CD14-positive monocyte (primary cell): ENCODE measurements at regions not wholly inside any gene's neighbourhood (a gene's known extent, or its start where the extent isn't known, plus 50 kb on each side); places are given as distances from the start of the nearest gene placed in this dataset.

Experiments used
- DNase-seq, 3 donors: peaks; one replicate each; pipeline ENCODE4 v3.0.0-alpha.2; 2011 to 2022
- H2AFZ ChIP-seq: 2 replicates; pipeline ENCODE4 v1.6.0; 2012; ENCODE audit warnings: mild to moderate bottlenecking, low read depth, low read length, inconsistent platforms; ENCODE audit not compliant: insufficient read depth, poor library complexity, severe bottlenecking
- H3K27ac ChIP-seq, 2 donors: 1 replicate in 1 of 2; 2 replicates in 1 of 2; pipeline ENCODE4 v1.5.1; 2012 to 2013; ENCODE audit warnings: low read length in 2 of 2, control low read depth in 1 of 2, inconsistent platforms in 1 of 2, low read depth in 1 of 2, mild to moderate bottlenecking in 1 of 2
- H3K27me3 ChIP-seq, 2 donors: one replicate each; pipeline versions ENCODE4 v1.6.0 to v1.6.1; 2011 to 2013; ENCODE audit warnings: low read length in 2 of 2; ENCODE audit not compliant: control insufficient read depth in 2 of 2, insufficient read depth in 2 of 2
- H3K36me3 ChIP-seq, 2 donors: replicated peaks in 1 of 2; 1 replicate in 1 of 2; 2 replicates in 1 of 2; pipeline versions ENCODE4 v1.5.1 to v1.6.1; 2012 to 2013; ENCODE audit warnings: low read length in 2 of 2, control low read depth in 1 of 2, inconsistent platforms in 1 of 2, mild to moderate bottlenecking in 1 of 2; ENCODE audit not compliant: insufficient read depth in 2 of 2, control insufficient read depth in 1 of 2
- H3K4me1 ChIP-seq, 2 donors: 1 replicate in 1 of 2; 2 replicates in 1 of 2; pipeline versions ENCODE4 v1.5.1 to v1.6.1; 2012 to 2013; ENCODE audit warnings: low read length in 2 of 2, control low read depth in 1 of 2, inconsistent platforms in 1 of 2, mild to moderate bottlenecking in 1 of 2, moderate library complexity in 1 of 2; ENCODE audit not compliant: insufficient read depth in 2 of 2, control insufficient read depth in 1 of 2
- H3K4me2 ChIP-seq: replicated peaks from 2 replicates; pipeline ENCODE3; 2012; ENCODE audit warnings: low read length, moderate library complexity, mild to moderate bottlenecking; ENCODE audit not compliant: poor library complexity, severe bottlenecking; ENCODE audit errors: extremely low read depth
- H3K4me3 ChIP-seq, 3 experiments: fragments of 200-600 bp in 1 of 3; sonication (generic) in 1 of 3; replicated peaks in 1 of 3; 1 replicate in 2 of 3; 2 replicates in 1 of 3; pipeline ENCODE4 v1.5.1; 2011 to 2013; ENCODE audit warnings: low read length in 3 of 3, mild to moderate bottlenecking in 3 of 3, control low read depth in 2 of 3, low read depth in 2 of 3, inconsistent platforms in 1 of 3, moderate library complexity in 1 of 3
- H3K79me2 ChIP-seq: 2 replicates; pipeline ENCODE4 v1.6.0; 2012; ENCODE audit warnings: mild to moderate bottlenecking, control low read depth, inconsistent platforms, low read length, moderate library complexity; ENCODE audit not compliant: insufficient read depth
- H3K9ac ChIP-seq: 2 replicates; pipeline ENCODE4 v1.6.0; 2017; ENCODE audit warnings: low read length, mild to moderate bottlenecking; ENCODE audit not compliant: insufficient read depth, poor library complexity, severe bottlenecking
- H3K9me3 ChIP-seq, 2 donors: replicated peaks in 1 of 2; 1 replicate in 1 of 2; 2 replicates in 1 of 2; pipeline versions ENCODE4 v1.5.1 to v1.6.1; 2012 to 2013; ENCODE audit warnings: low read length in 2 of 2, control low read depth in 1 of 2; ENCODE audit not compliant: control insufficient read depth in 1 of 2, insufficient read depth in 1 of 2
- H4K20me1 ChIP-seq: 2 replicates; pipeline ENCODE4 v1.6.0; 2012; ENCODE audit warnings: mild to moderate bottlenecking, low read length, control low read depth, moderate library complexity; ENCODE audit not compliant: insufficient read depth
- H3K27ac Mint-ChIP-seq, 7 donors: one replicate each; pipeline ENCODE4 v1.8.0; 2020; ENCODE audit warnings: mild to moderate bottlenecking in 7 of 7, mixed read lengths in 7 of 7, moderate library complexity in 6 of 7, inconsistent platforms in 2 of 7
- H3K27me3 Mint-ChIP-seq, 3 donors: one replicate each; pipeline ENCODE4 v1.8.0; 2021 to 2022; ENCODE audit warnings: low read depth in 3 of 3, mild to moderate bottlenecking in 3 of 3, mixed read lengths in 3 of 3, moderate library complexity in 3 of 3, inconsistent platforms in 1 of 3
- H3K36me3 Mint-ChIP-seq, 2 donors: one replicate each; pipeline ENCODE4 v1.8.0; 2020; ENCODE audit warnings: mixed read lengths in 2 of 2, inconsistent platforms in 1 of 2, mild to moderate bottlenecking in 1 of 2
- H3K4me1 Mint-ChIP-seq: one replicate; pipeline ENCODE4 v1.8.0; 2020; ENCODE audit warnings: mild to moderate bottlenecking, mixed read lengths
- H3K4me3 Mint-ChIP-seq, 2 donors: one replicate each; pipeline ENCODE4 v1.8.0; 2020; ENCODE audit warnings: mild to moderate bottlenecking in 2 of 2, mixed read lengths in 2 of 2, moderate library complexity in 1 of 2
- H3K9me3 Mint-ChIP-seq, 7 donors: one replicate each; pipeline ENCODE4 v1.8.0; 2020 to 2022; ENCODE audit warnings: mixed read lengths in 7 of 7, mild to moderate bottlenecking in 6 of 7, moderate library complexity in 6 of 7, inconsistent platforms in 2 of 7
- WGBS: methylation state at CpG from one replicate; pipeline ENCODE4 v1.1.5; 2013; ENCODE audit warnings: missing lambda C conversion rate; ENCODE audit not compliant: insufficient coverage; 5-methylcytosine and 5-hydroxymethylcytosine counted together
- intact Hi-C, 2 donors: fragments of 100-400 bp; cut with micrococcal nuclease; formaldehyde crosslinking; loops; one replicate each; pipeline versions ENCODE4 v1.15.0 to v1.15.1; 2023
- TF ChIP-seq, protein P1 (sequence below): fragments of 200-600 bp; IDR thresholded peaks from one replicate; pipeline ENCODE4 v1.8.0; 2022; ENCODE audit warnings: antibody characterized with exemption, mild to moderate bottlenecking

DNA sequence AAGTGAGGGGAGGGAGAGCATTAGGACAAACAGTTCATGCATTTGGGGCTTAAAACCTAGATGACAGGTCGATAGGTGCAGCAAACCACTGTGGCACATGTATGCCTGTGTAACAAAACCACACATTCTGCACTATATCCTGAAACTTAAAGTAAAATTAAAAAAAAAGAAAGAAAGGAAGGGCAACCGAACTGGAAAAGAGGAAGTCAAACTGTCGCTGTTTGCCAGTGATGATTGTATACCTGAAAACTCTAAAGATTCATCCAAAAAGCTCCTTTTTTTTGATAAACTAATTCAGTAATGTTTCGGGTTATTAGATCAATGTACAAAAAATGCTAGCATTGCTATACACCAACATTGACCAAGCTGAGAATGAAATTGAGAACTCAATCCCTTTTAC lies 259.0 kb upstream of the ALG10 start:
- H3K36me3 ChIP-seq: no peaks in the 10 kb centered on the region
- no CpG with 5 or more reads among the region's 4 CpGs for WGBS
- no peak overlapping the region for H3K27ac Mint-ChIP-seq
- no peaks in the 10 kb centered on the region for H3K9me3 ChIP-seq
- no peaks in the 10 kb centered on the region for H3K36me3 Mint-ChIP-seq
- H3K4me1 ChIP-seq: no peaks in the 10 kb centered on the region
- H3K4me2 ChIP-seq: no peak overlapping the region
- H3K9me3 Mint-ChIP-seq: peaks cover 0 to 5% (median 4%) of the 10 kb centered on the region in 7 donors
- no peak for DNase-seq
- TF ChIP-seq, protein P1, sequence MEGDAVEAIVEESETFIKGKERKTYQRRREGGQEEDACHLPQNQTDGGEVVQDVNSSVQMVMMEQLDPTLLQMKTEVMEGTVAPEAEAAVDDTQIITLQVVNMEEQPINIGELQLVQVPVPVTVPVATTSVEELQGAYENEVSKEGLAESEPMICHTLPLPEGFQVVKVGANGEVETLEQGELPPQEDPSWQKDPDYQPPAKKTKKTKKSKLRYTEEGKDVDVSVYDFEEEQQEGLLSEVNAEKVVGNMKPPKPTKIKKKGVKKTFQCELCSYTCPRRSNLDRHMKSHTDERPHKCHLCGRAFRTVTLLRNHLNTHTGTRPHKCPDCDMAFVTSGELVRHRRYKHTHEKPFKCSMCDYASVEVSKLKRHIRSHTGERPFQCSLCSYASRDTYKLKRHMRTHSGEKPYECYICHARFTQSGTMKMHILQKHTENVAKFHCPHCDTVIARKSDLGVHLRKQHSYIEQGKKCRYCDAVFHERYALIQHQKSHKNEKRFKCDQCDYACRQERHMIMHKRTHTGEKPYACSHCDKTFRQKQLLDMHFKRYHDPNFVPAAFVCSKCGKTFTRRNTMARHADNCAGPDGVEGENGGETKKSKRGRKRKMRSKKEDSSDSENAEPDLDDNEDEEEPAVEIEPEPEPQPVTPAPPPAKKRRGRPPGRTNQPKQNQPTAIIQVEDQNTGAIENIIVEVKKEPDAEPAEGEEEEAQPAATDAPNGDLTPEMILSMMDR: no peak
- H3K79me2 ChIP-seq: no peaks in the 10 kb centered on the region
- no peaks in the 10 kb centered on the region for H3K4me1 Mint-ChIP-seq
- H3K27me3 Mint-ChIP-seq: no peaks in the 10 kb centered on the region
- H3K9ac ChIP-seq: no peak overlapping the region
- H3K27me3 ChIP-seq: no peaks in the 10 kb centered on the region
- no peaks in the 10 kb centered on the region for H4K20me1 ChIP-seq
- H3K4me3 ChIP-seq: no peak overlapping the region
- no peak overlapping the region for H3K27ac ChIP-seq
- H2AFZ ChIP-seq: no peak overlapping the region
- intact Hi-C loops: no loop called here
- H3K4me3 Mint-ChIP-seq: no peak overlapping the region

DNA sequence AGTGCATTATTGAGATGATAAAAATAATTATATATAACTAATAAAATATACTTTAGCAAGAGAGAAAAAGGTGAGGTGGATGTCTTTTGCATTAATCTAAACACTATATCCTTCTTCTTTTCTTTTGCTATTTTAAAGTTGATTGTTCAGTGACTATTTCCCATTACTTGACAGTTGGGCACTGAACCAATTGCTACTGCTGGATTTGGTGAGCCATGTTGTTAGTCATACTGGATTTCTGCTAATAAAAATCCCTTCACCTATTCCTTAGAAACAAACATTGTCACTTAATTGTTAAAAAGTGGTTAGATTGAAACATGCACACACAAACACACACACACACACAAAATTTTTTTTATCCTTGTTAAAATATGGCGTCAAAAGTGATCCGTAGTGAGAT lies 251.6 kb upstream of the ALG10 start:
- Mint-ChIP-seq H3K27me3 (no peaks in the 10 kb centered on the region), H3K4me1 (no peaks in the 10 kb centered on the region), H3K27ac (no peak overlapping the region), H3K36me3 (no peaks in the 10 kb centered on the region), H3K9me3 (peaks cover 7 to 20% (median 10%) of the 10 kb centered on the region in 7 donors), H3K4me3 (no peak overlapping the region)
- Histone ChIP-seq H3K27ac (no peak overlapping the region), H3K36me3 (no peaks in the 10 kb centered on the region), H3K4me2 (no peak overlapping the region), H3K27me3 (no peaks in the 10 kb centered on the region), H3K9ac (no peak overlapping the region), H4K20me1 (no peaks in the 10 kb centered on the region), H2AFZ (no peak overlapping the region), H3K4me1 (no peaks in the 10 kb centered on the region), H3K9me3 (peaks cover 0 to 10% of the 10 kb centered on the region in 2 donors), H3K79me2 (no peaks in the 10 kb centered on the region), H3K4me3 (no peak overlapping the region)
- TF ChIP-seq, protein P1: no peak
- no CpG with 5 or more reads among the region's 2 CpGs for WGBS
- DNase-seq: no peak
- intact Hi-C loops: no loop called here
